Glomerular visceral epithelial cell (primary cell): ENCODE measurements at regions not wholly inside any gene's neighbourhood (a gene's known extent, or its start where the extent isn't known, plus 50 kb on each side); places are given as distances from the start of the nearest gene placed in this dataset.

Experiments
- DNase-seq: peaks from one replicate; pipeline ENCODE4 v3.0.0-alpha.2; 2016; ENCODE audit errors: extremely low spot score

DNA sequence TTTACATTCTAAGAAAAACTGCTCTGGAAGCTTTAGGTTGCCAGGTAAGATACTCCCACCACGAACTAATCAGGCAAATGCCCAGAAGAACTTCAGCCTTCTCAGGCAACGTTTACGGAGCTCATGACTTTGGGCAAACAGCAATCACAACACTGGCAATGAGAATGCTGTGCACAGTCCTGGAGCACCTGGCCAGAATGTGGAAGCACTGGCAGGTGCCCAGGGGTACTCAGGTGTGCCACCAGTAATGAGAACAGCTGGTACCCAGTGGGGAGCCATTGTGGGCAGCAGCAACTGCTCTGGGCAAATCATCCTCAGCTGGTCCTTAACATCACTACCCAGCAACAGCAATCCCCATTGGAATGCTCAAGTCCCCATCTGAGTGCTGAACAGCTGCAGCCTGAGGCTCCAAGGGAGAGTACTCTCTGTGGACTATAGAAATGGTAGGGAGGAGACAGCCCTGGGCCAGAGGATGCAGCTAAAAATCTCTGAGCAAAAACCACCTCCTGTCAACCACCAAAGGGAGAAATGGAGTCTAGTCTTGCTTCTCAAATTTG, 210.0 kb downstream of the FOXO1 start:
- DNase-seq: no peak

DNA sequence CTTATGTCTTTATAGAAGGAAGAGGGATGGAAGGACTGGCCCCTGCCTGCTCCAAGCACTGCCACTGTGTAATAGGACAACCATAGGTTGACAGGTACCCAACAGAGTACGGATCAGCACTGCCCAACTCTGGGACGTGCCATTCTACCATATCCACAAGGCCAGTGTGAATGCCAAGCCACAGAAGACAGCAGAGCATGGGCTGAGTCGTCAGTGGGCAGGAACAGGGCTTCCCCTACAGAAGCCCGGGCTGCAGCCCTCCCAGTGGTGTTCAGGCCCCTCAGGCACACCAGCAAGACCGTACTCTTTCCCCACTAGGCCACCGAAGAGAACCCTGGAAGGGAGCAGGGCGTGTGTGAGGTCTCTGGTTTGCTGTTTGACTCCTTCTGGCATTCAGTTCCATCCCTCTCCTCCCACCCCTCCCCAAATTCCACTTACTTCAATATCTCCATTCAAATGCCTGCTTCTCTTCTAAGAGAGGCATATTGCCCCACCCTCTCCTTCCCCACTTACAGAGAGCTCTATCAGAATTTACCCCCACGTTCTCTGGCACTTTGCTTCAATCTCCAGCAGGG, 209.4 kb downstream of the FOXO1 start:
- no peak for DNase-seq

DNA sequence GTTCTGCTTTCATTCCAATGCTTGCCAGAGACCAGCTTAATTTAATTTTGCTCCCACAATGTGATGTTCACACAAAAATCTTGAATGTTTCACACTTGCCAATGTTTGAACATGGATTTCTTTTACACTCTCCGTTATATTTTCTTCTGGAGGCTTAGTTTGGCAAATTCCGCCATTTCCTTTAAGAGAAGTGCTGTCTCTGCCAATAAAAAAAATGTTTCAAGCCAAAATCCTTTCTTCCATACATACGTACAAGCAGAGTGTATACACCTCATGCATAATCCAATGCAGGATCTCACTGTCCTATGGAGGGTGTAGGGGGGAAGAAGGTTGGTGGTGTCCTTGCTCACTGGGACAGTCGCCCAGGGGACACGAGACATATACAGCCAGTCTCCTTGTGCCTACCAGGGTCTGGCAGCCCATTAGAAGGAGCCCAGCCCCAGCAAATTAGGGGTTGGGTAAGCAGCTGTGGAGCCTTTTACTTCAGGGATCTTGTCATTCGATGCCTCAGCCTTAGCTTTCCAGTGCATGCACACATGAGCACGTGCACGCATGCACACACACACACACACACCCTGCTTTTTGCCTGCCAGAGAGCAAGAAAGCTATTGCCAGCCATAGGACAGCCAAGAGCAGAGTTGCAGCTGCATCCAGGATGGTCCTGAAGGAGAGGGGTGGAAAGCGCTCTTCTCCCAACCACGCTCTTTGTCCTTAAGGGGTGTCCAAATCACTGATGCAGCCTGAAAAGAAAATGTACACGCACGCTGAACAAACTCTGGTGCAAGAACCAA, 208.3 kb downstream of the FOXO1 start:
- no peak for DNase-seq

DNA sequence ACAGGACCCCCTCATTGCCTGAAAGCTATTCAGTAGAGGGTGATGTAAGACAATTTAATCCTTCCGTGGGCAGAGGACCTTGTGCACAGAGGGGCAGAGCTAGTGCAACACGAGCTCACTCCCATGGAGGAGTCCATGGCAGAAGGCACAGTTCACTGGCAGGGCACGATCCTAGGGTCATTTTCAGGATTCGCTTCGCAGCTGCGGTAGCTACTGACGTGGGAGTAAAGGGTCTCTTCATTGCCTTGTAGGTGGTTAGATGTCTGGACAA, 207.8 kb downstream of the FOXO1 start:
- DNase-seq: no peak

DNA sequence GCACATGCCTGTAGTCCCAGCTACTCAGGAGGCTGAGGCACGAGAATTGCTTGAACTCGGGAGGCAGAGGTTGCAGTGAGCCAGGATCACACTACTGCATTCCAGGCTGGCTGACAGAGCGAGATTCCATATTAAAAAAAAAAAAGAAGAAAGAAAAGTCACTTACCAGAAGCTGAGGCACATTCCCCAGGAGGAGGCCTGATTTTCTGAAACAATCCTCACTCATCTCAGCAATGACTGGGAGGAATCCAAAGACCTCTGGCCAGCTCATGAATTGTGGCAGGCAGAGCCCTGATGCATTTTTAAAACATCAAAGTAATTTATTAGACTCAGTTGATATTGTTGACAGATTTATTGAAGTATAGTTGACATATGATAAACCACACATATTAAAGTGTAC, 206.3 kb downstream of the FOXO1 start:
- no peak for DNase-seq

DNA sequence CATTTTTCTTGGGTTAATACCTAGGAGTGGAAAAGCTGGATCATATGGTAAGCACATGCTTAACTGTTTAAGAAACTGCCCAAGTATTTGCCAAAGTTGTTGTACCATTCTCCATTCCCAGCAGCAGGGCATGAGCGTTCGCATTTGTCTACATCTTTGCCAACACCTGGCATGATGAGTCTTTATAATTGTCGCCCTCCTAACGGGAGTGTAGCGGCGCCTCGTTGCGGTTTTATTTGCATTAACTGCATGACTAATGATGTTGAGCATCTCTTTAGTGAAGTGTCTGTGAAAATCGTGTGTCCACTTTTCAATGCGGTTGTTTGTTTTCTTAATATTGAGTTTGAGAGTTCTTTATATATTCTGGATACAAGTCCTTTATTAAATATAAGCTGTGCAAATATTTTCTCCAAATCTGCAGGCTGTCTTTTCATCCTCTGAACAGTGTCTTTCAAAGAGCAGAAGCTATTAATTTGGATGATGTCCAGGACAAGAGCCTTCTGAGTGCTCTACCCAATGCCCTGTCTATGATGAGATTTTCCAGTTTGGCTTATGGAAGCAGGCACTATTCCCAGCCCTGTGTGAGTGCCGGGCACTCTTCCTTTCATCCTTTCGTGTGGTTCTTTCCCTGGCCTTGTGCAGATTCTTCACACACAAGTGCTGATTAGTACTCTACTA, 202.0 kb downstream of the FOXO1 start:
- DNase-seq: no peak

DNA sequence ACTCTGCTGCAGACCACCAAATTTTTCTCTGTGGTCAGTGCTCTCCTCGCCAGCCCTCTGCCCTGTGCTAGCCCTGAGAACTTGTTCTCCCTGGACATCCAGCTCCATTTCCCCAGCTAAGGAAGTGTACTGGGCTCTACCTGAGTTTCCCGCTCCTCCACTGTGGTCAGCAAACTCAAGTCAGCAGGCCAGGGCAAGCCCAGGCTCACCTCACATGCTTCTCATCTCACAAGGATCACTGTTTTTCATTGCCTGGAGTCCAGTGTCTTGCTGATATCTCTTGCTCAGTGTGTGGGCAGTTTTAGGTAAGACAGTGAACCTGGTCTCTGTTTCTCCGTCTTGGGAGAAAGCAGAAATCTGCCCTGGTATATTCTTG, 201.4 kb downstream of the FOXO1 start:
- DNase-seq: no peak

DNA sequence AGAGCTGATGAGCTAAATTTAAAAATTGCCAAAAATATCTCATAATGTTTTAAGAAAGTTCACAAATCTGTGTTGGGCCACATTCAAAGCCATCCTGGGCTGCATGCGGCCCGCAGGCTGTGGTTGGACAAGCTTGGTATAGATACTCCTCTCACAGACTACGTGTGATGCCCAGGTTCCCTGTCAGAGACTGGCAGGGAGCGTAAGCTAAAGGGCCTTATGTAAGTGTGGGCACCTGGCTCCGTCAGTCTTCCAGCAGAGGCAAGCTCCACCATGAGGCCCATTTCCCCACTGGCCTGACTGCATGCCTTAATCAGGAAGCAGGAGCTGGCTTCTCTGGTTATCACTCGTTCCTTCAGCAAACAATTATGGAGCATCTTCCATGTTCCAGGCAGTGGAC, 200.2 kb downstream of the FOXO1 start:
- no peak for DNase-seq

DNA sequence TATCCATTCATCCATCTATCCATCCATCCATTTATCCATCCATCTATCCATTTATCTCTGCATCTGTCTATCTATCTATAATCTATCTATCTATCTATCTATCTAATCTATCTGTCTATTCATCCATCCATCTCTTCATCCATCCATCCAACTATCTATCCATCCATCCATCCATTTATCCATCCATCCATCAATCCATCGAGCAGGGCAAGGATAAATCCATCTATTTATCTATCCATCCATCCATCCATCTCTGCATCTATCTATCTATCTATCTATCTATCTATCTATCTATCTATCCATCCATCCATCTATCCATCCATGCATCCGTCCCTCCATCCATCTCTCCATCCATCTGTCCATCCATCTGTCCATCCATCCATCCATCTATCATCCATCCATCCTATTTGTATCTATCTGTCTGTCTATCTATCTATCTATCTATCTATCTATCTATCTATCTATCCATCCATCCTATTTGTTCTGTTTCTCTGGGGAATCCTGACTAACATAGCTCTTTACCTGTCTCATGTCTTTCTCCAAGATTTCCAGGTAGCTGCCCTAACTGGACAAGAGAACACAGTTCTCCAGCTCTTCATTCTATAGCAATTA, 198.1 kb downstream of the FOXO1 start:
- no peak for DNase-seq

DNA sequence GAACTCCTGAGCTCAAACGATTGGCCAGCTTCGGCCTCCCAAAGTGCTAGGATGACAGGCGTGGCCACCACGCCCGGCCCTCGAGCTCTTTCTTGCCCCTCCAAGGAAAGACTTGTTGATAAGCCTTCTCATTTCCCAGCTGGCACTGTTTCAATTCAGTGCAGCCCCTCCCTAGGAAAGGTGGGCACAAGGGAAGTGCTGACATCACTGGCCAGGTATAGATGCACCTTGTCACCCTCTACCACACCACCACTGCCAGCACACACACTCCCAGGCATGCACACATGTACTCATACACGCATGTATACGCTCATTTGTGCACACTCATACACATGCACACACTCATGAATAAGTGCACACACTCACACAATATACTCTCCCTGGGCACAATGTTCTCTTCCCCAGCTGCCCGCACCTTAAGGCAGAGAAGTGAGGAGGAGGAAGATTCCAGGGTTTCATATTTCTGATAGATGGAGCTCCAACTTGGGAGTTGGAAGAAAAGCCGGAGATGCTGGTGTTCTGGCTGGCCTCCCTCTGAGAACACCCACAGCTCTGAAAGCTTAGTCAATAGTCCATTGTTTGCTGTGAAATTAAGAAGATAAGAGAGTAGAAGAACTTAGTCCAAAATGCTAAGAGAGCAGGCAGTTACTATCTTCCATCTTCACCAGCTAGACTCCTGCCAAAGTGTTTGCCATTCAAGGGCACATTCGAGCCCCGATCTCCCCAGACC, 196.7 kb downstream of the FOXO1 start:
- no peak for DNase-seq

DNA sequence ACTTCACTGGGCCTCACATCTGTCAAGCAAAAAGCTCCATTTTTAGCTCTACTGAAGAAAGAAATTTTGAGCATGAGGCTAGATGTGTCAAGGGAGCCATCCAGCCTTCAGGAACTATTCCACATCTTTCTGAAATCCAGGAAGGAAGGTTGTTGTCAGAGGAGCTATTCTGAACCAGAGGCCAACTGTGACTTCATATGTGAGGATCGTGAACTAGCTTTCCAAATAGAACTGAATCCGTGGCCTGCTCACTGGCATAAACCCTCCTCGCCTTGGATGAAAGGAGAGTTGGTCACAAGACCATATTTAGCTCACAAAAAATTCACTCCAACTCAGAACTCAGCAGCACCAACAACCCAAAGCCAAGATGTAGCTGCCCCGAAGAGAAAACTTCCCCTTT, 195.8 kb downstream of the FOXO1 start:
- no peak for DNase-seq

DNA sequence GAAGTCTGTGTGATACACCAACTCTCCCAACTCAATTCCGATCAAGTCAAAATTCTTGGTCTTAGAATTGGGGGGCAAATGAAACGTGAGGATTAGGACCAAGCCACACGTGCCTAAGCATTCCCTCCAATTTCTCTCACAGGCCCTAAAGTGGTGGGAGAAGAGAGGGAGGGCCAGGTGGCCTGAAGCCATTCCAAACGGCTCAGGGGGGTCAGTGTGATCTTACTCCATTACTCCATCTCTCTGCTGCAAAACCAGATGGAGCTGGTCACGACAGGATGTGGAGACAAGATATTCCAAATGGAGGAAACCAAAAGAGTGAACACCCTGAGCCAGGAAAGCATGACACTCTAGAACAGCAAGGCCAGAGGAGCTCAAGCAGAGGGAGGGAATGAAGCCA, 195.4 kb downstream of the FOXO1 start:
- DNase-seq: no peak

DNA sequence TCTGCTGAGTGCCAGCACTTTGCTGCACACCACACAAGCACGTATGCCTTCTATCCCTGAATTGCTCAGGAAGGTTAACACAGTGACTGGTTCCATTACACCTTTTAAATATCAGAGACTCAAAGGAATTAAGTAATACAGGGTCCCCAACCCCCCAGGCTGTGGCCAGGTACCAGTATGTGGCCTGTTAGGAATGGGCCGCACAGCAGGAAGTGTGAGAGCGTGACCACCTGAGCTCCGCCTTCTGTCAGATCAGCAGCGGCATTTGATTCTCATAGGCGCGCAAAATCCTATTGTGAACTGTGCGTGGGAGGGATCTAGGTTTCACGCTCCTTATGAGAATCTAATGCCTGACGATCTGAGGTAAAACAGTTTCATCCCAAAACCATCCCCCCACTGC, 194.5 kb downstream of the FOXO1 start:
- DNase-seq: no peak

DNA sequence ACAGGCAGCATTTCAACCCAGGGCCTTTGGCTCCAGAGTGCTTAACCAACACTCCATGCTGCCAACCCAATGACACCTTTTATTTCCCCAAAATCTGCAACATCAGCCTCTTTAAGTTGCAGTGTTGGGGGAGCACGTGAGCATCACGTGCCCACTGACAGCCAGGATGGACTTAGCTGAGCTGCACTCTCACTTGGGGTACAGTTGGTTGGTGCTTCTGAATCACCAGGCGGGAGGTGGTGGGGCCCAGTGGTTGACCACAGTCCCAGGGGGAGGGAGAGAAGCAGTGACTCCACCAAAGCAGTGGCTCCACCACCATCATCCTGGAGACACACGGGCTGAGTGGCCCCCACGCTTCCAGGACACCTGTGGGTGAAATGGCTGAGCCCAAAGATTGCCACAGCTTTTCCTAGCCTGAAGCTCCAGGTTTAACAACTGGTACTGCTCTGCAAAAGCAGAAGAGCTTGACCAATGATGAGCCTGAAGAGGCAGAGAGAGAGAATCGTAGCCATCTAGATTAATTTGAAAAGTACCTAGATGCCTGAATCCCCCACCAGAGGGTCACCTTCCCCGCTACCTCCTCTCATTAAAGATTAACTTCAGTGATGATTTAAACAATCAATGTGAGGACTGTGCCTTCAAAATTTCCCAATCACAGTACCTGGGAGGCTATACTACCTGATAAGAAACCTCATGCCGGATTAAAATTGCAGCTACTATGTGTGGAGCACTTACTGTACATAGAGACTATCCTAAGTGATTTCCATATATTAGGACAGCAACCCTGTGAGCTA, 193.8 kb downstream of the FOXO1 start:
- DNase-seq: no peak

DNA sequence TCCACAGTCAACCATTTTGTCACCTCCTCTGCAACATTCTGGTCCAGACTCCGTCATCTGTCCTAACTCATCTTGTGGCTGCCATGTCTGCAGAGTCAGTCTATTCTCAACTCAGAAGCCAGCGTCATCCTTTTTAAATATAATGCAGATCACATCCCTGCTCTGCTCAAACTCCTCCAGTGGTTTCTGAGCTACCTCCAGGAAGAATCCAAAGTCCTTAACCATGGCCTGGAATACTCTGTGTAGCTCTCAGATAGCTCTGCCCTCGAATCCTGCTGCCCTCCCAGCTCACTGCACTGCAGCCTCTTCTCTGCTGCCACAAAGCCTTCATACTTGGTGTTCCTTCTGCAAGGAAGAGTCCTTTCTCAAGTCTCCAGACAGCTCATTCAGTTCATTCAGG, 190.8 kb downstream of the FOXO1 start:
- DNase-seq: no peak

DNA sequence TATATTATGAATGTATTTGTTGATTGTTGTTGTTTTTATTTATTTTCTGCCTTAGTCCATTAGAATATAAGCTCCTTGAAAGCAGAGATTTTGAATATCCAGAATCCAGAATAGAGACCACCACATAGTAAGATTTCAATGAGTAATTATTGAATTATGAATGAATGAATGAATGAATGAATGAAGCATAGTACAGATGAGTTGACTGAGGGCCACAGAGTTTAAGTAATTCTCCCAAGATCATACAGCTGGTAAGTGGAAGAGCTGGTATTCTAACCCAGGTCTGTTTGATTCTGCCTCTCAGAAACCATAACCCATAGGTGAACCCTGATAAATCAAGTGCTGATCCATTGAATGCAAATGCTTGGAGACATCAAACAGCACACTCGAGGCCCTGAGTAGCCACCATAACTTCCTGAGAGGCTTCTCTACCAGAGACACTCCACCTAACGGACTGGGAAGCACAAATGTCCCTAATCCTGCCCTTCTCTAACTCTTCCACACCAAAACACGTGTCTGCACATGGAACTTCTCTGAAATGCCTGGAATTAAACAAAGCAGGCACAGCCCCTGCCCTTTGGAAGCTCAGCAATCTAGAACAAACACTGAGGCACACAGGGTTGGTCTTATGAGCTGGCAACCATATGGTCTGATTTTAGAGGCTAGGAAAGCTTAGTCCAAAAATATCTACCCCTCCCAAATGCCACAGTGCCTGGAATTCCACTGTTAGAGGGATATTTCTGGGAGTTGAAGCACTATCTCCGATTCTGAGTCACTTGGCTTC, 190.1 kb downstream of the FOXO1 start:
- no peak for DNase-seq

DNA sequence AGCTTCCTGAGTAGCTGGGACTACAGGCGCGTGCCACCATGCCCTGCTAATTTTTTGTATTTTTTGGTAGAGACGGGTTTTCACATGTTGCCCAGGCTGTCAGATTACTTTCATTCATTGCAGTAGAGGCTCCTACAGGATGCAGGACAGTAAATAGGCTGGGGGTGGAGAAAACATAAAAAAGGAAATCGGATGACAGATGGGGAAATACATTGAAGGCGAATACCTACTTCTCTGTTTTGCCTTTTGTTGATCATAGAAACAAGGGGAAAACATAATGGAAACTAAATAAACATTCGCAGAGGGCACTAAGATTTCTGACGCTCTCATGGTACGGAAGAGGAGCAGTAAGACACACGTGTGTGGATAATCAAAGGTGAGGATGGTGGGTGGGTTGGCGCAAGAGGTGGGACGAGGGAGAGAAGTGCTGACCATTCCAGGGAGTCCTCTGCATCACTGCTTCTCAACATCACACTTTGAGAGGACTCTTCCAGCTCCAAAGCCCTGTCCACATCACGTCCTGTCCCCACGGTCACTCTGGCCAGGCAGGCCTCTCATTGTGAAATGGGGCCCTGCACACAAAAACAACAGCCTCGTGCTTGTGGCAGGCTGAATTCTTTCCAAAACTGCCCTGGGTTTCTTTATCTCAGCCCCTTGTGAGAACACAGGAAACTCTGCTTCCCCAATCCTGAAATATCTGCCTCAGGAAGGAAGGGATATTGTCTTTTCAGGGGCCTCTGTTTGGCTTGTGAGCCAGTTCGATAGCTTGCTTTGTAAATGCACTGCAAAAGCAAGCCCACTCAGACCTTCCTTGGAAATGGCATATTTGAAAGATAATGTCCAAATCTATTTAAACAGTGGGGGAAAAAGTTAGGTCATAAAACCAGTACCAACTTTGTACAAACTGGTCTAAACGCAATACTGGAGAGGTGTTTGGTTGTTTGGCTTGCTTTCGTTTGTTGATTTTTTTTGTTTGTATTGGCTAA, 188.5 kb downstream of the FOXO1 start:
- no peak for DNase-seq

DNA sequence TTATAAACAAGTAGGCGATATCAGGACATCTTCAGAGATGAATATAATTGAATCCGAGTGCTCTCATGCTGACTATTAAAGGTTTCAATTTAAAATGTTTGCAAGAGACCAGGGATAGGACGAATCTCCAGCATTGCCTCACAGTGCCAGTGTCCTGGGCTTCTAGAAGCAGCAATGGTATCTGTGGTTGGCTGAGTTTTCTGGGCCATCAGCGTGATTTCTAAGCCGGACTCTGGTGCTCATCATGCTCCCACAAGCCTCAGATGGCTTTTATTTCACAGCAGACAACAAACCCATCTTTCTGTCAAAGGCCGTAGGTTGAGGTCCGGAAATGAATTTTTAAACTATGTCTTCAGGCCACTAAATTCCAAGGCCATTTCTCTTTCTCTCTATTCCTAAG, 187.7 kb downstream of the FOXO1 start:
- DNase-seq: no peak

DNA sequence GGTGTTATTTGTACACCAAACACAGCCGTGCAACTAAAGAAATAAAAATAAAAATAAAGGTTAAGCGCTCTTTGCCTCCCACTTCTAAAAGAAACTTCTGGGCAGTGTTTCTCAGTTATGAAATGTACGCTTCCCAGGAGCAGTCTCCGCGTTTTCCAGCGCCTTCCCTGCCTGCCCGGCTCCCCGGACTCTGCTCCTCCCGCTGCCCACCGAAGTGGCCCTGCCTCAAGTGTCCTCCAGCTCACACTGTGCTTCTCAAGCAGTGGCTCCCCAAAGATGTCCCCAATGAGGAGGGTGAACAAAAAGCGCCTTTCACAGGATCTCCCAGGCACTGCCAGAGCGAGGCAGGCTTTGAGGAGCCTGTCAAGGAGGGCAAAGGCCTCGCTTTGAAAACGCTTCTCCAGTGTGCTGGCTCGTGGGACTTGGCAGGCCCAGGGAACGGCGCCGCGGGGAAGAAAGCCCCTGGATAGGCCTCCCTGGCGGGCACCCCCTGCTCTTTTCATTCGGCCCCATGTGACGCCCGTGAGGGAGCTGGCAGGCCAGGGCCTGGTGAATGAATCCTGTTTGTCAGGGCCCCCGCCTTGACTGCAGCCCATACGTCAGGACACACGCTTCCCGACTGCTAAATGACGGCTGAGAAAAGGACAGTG, 187.1 kb downstream of the FOXO1 start:
- no peak for DNase-seq
